Right lobe of liver (tissue), 6 donors: ENCODE measurements at regions not wholly inside any gene's neighbourhood (a gene's known extent, or its start where the extent isn't known, plus 50 kb on each side); places are given as distances from the start of the nearest gene placed in this dataset.

Source experiments
- ATAC-seq, 4 donors: fragments of 200-7000 bp; cut with Tn5 transposase; one replicate each; pipeline ENCODE4 v1.9.1; 2020; ENCODE audit warnings: mild to moderate bottlenecking in 4 of 4, moderate library complexity in 4 of 4
- DNase-seq, 3 donors: peaks; one replicate each; pipeline ENCODE4 v3.0.0-alpha.2; 2020
- H3K27ac ChIP-seq, 3 donors: fragments of 200-600 bp; one replicate each; pipeline ENCODE4 v1.8.0; 2022
- H3K27me3 ChIP-seq, 2 donors: fragments of 200-600 bp; one replicate each; pipeline ENCODE4 v1.8.0; 2022
- H3K36me3 ChIP-seq, 4 donors: fragments of 200-600 bp; sonication (generic) in 1 of 4; one replicate each; pipeline versions ENCODE4 v1.5.1 to v1.8.0; 2017 to 2022; ENCODE audit warnings: control low read depth in 1 of 4
- H3K4me1 ChIP-seq, 4 donors: fragments of 200-600 bp; sonication (generic) in 1 of 4; one replicate each; pipeline versions ENCODE4 v1.5.1 to v1.8.0; 2017 to 2022; ENCODE audit warnings: control low read depth in 1 of 4
- H3K4me3 ChIP-seq, 3 donors: fragments of 200-600 bp; one replicate each; pipeline ENCODE4 v1.8.0; 2022
- H3K9me3 ChIP-seq, 4 donors: fragments of 200-600 bp; sonication (generic) in 1 of 4; one replicate each; pipeline versions ENCODE4 v1.5.1 to v1.8.0; 2017 to 2022; ENCODE audit warnings: control low read depth in 1 of 4
- CTCF ChIP-seq, 4 donors: fragments of 200-600 bp in 3 of 4; fragments of 450-650 bp in 1 of 4; IDR thresholded peaks; one replicate each; pipeline versions ENCODE4 v1.5.1 to v1.8.0; 2016 to 2022; ENCODE audit warnings: antibody characterized with exemption in 4 of 4, mild to moderate bottlenecking in 2 of 4
- POLR2A ChIP-seq: fragments of 450-650 bp; IDR thresholded peaks from one replicate; pipeline ENCODE4 v1.6.1; 2017; ENCODE audit warnings: antibody characterized with exemption, mild to moderate bottlenecking
- WGBS: methylation state at CpG from one replicate; pipeline ENCODE4 v1.1.6; 2018; ENCODE audit warnings: low coverage, low lambda C conversion rate; ENCODE audit not compliant: insufficient coverage; ENCODE audit errors: missing lambda C conversion rate; 5-methylcytosine and 5-hydroxymethylcytosine counted together
- intact Hi-C, 2 donors: fragments of 100-400 bp; cut with DNase I; formaldehyde crosslinking; loops; one replicate each; pipeline versions ENCODE4 v1.11.2 to v1.14.1; 2022
- donor health status: DM: no; HTN: yes; CAD: no.
- donor health status: DM: no; HTN: no; CAD: no.
- donor health status: DM: no; HTN: no; CAD: no.
- donor health status: DM: no; HTN: yes; CAD: no.
- donor health status: DM: no; HTN: yes; CAD: no.

- ATAC-seq (no peak), DNase-seq (no peak)
- Histone ChIP-seq H3K27ac (no peak overlapping the region), H3K4me3 (no peak overlapping the region), H3K9me3 (no peaks in the 10 kb centered on the region), H3K36me3 (no peaks in the 10 kb centered on the region), H3K27me3 (no peaks in the 10 kb centered on the region), H3K4me1 (no peaks in the 10 kb centered on the region)
- TF ChIP-seq POLR2A (no peak), CTCF (IDR thresholded peaks at IDR 0.05) (no peak)
- intact Hi-C loops = no loop called here
- WGBS = 82% methylated on average over 3 of the region's 3 CpGs
Observed at GRCh38 chr10:118937226-118937625, 92.3 kb upstream of the NANOS1 start.

GRCh38 chr10:118939211-118940007 lies 90.1 kb upstream of the NANOS1 start:
- no peak overlapping the region for H3K27ac ChIP-seq
- no peak overlapping the region for H3K4me3 ChIP-seq
- no peak for DNase-seq
- intact Hi-C loops = no loop called here
- no peak for ATAC-seq
- H3K9me3 ChIP-seq = no peaks in the 10 kb centered on the region
- WGBS = 80% methylated on average over 7 of the region's 7 CpGs
- TF ChIP-seq CTCF (IDR thresholded peaks at IDR 0.05) = no peak
- TF ChIP-seq POLR2A = no peak
- no peaks in the 10 kb centered on the region for H3K36me3 ChIP-seq
- H3K27me3 ChIP-seq = no peaks in the 10 kb centered on the region
- H3K4me1 ChIP-seq = no peaks in the 10 kb centered on the region

GRCh38 chr10:118940386-118940785 lies 89.1 kb upstream of the NANOS1 start:
- DNase-seq (no peak), ATAC-seq (no peak)
- TF ChIP-seq CTCF (IDR thresholded peaks at IDR 0.05) (no peak), POLR2A (no peak)
- Histone ChIP-seq H3K27ac (no peak overlapping the region), H3K4me3 (no peak overlapping the region), H3K36me3 (no peaks in the 10 kb centered on the region), H3K4me1 (no peaks in the 10 kb centered on the region), H3K27me3 (no peaks in the 10 kb centered on the region), H3K9me3 (no peaks in the 10 kb centered on the region)
- intact Hi-C loops = no loop called here
- WGBS = 74% methylated on average over 1 of the region's 1 CpG

GRCh38 chr10:118943253-118943652 lies 86.3 kb upstream of the NANOS1 start:
- TF ChIP-seq CTCF (IDR thresholded peaks at IDR 0.05) (no peak), POLR2A (no peak)
- Histone ChIP-seq H3K4me1 (no peaks in the 10 kb centered on the region), H3K36me3 (no peaks in the 10 kb centered on the region), H3K4me3 (no peak overlapping the region), H3K27ac (no peak overlapping the region), H3K27me3 (no peaks in the 10 kb centered on the region), H3K9me3 (no peaks in the 10 kb centered on the region)
- intact Hi-C loops = no loop called here
- ATAC-seq (no peak), DNase-seq (no peak)
- WGBS = 49% methylated on average over 2 of the region's 2 CpGs
